ENCODE measurements at regions not wholly inside any gene's neighbourhood (a gene's known extent, or its start where the extent isn't known, plus 50 kb on each side); places are given as distances from the start of the nearest gene placed in this dataset.
"Not testable (repeated sequence)": the region's sequence is repeated elsewhere in the genome, so short reads cannot be mapped to it uniquely, and the experiment has no call there.

DNA sequence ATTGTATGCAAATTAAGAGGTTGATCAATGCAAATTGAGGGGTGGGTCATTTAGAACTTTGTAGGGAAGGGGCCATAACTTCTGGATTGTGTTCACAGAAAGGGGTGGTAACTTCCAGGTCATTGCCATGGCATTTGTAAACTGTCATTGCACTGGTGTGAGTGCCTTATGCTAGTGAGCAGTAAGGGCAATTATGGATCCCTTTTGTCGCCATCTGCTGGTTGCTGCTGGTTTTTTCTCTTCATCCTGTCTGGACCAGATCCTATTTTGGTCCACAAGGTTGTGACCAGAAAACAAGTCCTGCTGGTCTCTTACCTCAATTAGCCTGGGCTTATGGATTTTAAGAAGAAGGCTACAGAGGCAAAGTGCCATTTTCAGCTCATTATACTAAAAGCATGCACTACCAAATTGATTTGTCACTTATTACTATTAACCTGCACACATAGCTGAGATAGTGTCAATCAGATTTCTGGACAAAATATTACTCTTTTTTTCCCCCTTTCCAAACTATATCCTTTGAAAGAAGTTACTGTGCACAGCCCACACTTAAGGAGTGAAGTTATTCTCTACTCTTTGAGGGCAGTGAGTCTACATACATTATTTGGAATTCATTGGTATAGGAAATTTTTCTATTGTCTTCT, 196.2 kb downstream of the ZC3H11B start:
- in situ Hi-C loops (cut with HindIII; ENCODE audit: low pct_unique_long_range_greater_than_20kb, low sequenced_read_pairs): no loop called here
- no peak for TF ChIP-seq JUND (IDR thresholded peaks at IDR 0.05; ENCODE audit: low read depth)
- peak; percentile 28 to 87 for DNase-seq (ENCODE audit: low read depth in 1 of 2, low spot score in 1 of 2)

DNA sequence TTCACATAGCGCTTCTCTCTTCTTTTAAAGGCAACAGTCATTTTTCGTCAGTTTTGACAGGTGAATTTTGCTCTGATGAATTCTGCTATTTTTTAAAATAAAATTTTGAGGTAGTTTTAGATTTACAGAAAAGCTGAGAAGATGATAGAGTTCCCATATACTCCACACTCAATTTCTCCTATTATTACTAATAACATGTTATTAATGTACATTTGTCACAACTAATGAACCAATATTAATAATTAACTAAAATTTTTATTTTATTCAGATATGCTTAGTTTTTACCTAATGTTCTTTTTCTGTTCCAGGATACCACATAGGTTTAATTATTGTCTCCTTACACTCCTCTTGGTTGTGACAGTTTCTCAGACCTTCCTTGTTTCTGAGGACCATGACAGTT, 197.0 kb downstream of the ZC3H11B start:
- in situ Hi-C loops (cut with HindIII; ENCODE audit: low pct_unique_long_range_greater_than_20kb, low sequenced_read_pairs): no loop called here
- DNase-seq (ENCODE audit: low read depth in 1 of 2, low spot score in 1 of 2): no peak
- TF ChIP-seq JUND (IDR thresholded peaks at IDR 0.05; ENCODE audit: low read depth): no peak

DNA sequence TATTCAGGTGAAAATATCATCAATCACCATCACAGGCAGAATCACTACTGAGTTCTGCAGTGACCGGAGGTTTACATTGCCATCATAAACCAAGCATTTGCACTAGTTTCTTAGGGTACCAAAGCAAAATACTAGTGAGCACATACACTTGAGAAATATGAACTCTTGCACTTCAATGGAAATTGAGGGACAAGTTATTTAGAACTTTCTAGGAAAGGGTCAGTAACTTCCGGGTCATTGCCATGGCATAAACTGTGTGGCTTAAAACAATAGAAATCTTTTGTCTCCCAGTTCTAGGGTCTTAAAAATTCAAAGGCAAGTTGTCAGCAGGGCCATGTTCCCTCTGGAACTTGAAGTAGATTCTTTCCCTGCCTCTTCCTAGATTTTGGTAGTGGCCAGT, 197.5 kb downstream of the ZC3H11B start:
- in situ Hi-C loops (cut with HindIII; ENCODE audit: low pct_unique_long_range_greater_than_20kb, low sequenced_read_pairs): no loop called here
- no peak for TF ChIP-seq JUND (IDR thresholded peaks at IDR 0.05; ENCODE audit: low read depth)

DNA sequence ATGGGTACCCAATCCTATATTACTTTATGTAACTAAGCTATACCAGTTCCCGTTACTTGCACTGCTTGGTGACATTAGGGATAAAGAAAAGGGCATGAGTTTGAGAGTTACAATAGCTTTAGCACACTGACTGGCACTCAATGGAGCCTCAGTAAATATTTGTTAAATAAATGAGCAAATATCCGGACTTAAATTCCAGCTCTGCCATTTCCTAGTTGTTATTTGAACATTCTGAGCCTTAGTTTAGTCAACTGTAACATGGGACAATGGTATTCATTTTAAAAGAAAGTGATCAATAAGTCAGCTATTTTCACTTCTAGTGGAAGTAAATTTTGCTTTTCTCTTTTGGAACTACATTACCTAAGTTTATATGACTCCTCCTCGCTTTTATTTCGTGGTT, 198.7 kb downstream of the ZC3H11B start:
- DNase-seq (ENCODE audit: low read depth in 1 of 2, low spot score in 1 of 2): peak in 1 of 2 experiments; percentile 67
- in situ Hi-C loops (cut with HindIII; ENCODE audit: low pct_unique_long_range_greater_than_20kb, low sequenced_read_pairs): no loop called here
- TF ChIP-seq JUND (IDR thresholded peaks at IDR 0.05; ENCODE audit: low read depth): no peak

More for the DNA sequence above, 197.5 kb downstream of the ZC3H11B start:
- no peak for DNase-seq (ENCODE audit: low read depth in 1 of 2, low spot score in 1 of 2)

DNA sequence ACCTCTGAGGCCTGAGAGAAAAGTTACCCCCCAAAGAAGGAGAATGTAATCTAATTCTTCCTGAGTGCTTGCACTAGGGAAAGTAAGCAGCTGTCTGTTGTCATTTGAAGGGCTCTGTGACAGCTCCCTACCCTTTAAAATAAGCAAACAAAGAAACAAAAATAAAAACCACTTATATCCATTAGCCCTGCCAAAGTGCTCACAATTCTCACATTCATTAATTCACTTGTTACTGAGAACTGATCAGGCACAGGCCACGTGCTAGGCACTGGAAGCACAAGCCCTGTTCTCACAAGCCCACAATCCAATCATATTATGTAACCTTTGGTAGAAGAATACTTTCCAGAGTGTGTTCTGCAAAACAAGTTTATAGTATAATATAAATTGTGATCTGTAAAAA, 199.4 kb downstream of the ZC3H11B start:
- in situ Hi-C loops (cut with HindIII; ENCODE audit: low pct_unique_long_range_greater_than_20kb, low sequenced_read_pairs): no loop called here
- no peak for TF ChIP-seq JUND (IDR thresholded peaks at IDR 0.05; ENCODE audit: low read depth)
- DNase-seq (ENCODE audit: low read depth in 1 of 2, low spot score in 1 of 2): no peak

DNA sequence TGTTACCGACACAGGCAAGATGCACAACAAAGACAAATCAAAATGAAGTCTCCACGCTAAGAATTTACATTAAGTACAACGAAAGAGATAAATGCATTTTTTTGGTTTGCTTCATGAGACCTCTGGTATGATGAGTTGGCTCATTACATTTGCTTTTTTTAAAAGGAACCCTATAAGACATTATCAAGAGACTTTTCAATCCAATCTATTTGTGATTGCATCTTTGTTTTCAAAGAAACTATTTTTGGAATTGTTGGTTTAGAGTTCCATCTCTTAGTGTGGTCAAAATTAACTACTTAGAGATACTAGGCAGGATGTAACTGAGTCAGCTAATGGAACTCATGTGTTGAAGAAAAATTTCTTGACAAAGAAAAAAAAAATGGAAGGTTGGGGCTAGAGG, 200.1 kb downstream of the ZC3H11B start:
- no peak for DNase-seq (ENCODE audit: low read depth in 1 of 2, low spot score in 1 of 2)
- TF ChIP-seq JUND (IDR thresholded peaks at IDR 0.05; ENCODE audit: low read depth): no peak
- in situ Hi-C loops (cut with HindIII; ENCODE audit: low pct_unique_long_range_greater_than_20kb, low sequenced_read_pairs): no loop called here

DNA sequence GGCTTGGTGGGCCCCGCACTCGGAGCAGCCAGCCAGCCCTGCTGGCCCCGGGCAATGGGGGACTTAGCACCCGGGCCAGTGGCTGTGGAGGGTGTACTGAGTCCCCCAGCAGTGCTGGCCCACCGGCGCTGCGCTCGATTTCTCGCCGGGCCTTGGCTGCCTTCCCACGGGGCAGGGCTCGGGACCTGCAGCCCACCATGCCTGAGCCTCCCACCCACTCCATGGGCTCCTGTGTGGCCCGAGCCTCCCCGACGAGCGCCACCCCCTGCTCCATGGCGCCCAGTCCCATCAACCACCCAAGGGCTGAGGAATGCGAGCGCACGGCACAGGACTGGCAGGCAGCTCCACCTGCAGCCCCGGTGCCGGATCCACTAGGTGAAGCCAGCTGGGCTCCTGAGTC, 202.2 kb downstream of the ZC3H11B start:
- DNase-seq (ENCODE audit: low read depth in 1 of 2, low spot score in 1 of 2); in situ Hi-C loops (cut with HindIII; ENCODE audit: low pct_unique_long_range_greater_than_20kb, low sequenced_read_pairs): not testable (repeated sequence)

DNA sequence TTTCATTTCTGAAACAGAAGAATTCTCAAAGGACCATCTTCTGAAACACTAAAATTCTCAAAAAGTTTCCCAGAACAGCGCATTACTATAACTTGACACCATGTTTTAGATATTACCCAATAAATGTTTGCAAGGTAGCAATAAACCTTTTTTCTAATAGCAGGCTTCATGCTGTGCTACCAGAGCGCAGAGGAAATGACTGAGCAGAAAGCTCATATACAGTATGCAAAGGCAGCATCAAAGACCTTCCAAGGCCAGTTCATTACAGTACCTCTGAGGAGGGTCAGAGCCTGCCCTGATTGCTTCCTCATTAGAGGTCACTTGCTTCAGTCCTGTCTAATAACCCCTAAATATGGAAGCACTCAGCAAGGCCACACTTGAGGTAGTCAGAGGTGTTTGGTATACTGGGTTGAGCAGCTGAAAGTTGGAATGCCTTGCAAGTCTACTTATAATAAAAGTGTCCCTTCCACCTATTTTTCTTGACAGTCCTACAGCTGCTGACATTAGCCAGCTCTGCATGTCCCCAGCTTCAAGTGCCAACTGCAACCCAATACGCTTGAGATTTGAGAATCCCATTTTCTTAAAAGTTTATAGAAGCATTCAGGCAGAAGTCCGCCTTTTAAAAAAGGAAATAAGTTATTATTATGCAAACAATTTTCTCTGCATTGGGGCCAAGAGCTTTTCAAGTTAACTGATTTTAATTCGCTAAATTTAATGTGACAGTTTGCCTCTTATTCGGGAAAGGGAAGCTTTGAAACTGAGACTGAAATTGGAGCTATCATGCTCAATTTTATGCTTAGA, 207.2 kb downstream of the ZC3H11B start:
- no peak for DNase-seq (ENCODE audit: low read depth in 1 of 2, low spot score in 1 of 2)
- TF ChIP-seq JUND (IDR thresholded peaks at IDR 0.05; ENCODE audit: low read depth): no peak
- in situ Hi-C loops (cut with HindIII; ENCODE audit: low pct_unique_long_range_greater_than_20kb, low sequenced_read_pairs): no loop called here

DNA sequence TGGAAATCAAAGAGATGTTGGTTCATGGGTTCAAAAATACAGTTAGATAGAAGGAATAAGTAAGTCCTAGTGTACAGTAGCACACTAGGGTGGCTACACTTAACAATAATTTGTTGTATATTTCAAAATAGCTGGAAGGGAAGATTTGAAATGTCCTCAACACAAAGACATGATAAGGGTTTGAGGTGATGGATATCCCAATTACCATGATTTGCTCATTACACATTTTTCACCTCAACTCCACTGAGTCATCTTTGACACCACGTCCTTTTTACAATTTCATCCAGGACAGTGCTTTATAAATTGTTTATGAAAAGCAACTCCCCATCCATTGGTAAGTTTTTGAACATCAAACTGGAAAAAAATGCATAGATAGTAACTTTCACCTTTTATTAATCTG, 208.3 kb downstream of the ZC3H11B start:
- in situ Hi-C loops (cut with HindIII; ENCODE audit: low pct_unique_long_range_greater_than_20kb, low sequenced_read_pairs): no loop called here
- DNase-seq (ENCODE audit: low read depth in 1 of 2, low spot score in 1 of 2): no peak
- no peak for TF ChIP-seq JUND (IDR thresholded peaks at IDR 0.05; ENCODE audit: low read depth)

DNA sequence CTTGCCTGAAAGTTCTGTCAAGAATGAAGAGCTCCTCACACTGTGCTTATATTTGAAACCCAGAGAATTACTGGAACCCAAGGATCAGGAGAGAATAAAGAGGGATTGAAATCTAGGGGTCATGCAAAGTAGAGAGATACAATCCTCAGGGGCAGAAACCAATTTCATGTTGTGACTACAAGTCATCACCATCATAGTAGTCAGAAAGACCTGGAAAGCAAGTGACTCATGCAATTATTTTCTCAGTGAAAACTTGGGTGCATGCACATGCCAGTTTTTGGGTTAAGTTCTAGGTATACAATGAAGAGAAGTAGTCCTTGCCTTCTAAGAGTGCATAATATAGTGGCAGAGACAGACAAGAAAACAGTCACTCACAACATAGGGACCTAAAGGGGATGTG, 210.0 kb downstream of the ZC3H11B start:
- in situ Hi-C loops (cut with HindIII; ENCODE audit: low pct_unique_long_range_greater_than_20kb, low sequenced_read_pairs): no loop called here
- TF ChIP-seq JUND (IDR thresholded peaks at IDR 0.05; ENCODE audit: low read depth): no peak
- no peak for DNase-seq (ENCODE audit: low read depth in 1 of 2, low spot score in 1 of 2)

DNA sequence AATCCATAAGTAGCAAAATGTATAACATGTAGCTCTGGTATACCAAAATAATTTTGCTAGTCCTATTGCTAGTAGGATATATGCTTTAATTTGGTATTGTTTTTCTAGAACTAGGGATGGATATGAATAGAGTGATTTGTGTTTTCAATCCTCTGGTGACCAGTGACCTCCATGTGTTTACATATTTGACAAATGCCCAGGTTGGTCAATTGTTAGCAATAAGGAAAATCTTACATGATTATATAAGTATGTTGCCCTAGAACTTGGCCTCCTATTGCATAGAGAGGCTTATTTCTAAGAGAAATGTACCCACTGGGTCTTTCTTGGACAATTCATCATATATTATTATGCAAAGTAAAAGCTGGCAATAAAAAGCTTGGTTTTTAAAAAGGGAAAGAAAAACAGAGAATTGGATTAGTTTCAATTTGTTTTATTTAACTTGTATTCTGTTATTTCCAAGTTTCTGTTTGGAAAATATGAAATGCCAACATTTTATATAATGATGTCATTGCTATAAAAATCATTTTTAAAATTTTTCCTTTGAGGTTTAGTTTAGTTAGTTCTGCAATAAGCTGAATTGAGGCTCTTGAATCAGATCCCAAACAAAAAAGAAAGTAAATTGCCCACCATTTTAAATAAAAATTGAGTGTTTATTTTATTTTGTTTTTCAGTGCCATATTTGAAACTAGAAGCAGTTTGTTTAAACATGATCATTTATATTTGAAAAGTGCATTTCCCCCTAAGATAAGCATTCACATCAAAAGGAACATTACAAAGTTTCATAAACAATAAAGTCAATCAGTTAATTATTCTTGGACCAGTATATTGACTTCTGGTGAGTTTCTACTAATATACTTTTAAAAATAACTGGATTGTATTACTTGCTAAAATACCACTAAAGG, 210.9 kb downstream of the ZC3H11B start:
- in situ Hi-C loops (cut with HindIII; ENCODE audit: low pct_unique_long_range_greater_than_20kb, low sequenced_read_pairs): no loop called here
- no peak for TF ChIP-seq JUND (IDR thresholded peaks at IDR 0.05; ENCODE audit: low read depth)
- DNase-seq (ENCODE audit: low read depth in 1 of 2, low spot score in 1 of 2): no peak

DNA sequence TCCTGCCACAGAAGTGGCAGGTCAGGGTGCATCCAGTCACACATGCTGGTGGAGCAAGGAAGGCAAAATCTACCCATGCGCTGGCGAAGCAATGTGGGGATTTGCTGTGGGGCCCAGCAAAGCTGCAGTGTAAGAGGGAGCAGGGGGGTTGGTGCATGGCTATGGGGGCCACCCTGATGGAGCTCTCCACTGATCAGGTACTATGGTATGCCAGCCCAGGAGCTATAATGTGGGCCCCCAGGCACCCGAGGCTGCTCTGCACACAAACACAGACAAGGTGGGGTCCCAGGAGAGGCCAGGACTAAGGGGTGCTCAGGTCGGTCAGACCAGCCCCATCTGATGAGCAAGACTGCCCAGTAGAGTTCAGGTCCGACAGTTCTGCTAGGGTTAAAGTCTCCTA, 213.5 kb downstream of the ZC3H11B start:
- TF ChIP-seq JUND (IDR thresholded peaks at IDR 0.05; ENCODE audit: low read depth): no peak
- in situ Hi-C loops (cut with HindIII; ENCODE audit: low pct_unique_long_range_greater_than_20kb, low sequenced_read_pairs): no loop called here
- no peak for DNase-seq (ENCODE audit: low read depth in 1 of 2, low spot score in 1 of 2)
